Stimulated activated CD4-positive, alpha-beta T cell treated with anti-CD3 and anti-CD28 coated beads, Interleukin-1b, Interleukin-23, amount 100 ng/mL, for 24 hours (primary cell): ENCODE measurements at regions not wholly inside any gene's neighbourhood (a gene's known extent, or its start where the extent isn't known, plus 50 kb on each side); places are given as distances from the start of the nearest gene placed in this dataset.

ENCODE experiments used
- DNase-seq, 4 experiments: peaks; one replicate each; pipeline ENCODE4 v3.0.0-alpha.2; 2020; ENCODE audit warnings: low read depth in 4 of 4, low spot score in 1 of 4

DNA sequence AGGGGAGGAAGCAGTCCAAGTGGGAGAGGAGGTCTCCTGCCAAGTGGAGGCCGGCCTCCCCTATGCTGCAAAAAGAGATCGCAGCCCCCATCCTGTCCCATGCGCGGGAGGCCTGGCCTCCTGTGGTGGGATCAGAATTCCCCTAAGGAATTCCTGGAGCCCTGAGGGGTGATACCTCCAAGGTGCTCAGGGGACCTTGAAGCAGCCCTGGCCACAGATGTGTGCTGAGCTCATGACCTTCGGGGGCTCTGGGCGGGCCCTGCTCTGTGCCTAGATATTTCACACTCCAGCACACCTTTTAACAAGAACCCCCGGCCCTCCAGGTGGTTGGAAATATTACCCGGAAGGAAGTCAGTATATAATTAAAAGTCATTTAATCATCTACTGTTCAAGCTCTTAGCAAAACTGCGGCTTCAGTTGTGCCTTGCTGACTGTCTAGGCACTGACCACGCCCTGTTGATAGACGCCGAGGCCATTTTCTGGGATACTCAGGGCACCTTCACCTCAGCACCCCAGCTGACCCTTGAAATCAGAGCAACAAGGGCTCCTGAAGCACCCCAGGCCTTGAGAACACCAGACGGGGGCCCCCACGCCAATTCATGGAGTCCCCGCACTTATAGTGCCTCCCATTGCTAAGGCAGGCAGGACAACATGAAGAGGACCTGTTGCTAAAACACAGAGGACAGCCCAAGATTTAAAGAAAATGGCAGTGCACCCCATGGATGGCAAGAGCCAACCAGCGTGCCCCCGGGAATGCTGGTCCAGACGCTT is 119.1 kb downstream of the NDUFA10 start:
- no peak for DNase-seq

DNA sequence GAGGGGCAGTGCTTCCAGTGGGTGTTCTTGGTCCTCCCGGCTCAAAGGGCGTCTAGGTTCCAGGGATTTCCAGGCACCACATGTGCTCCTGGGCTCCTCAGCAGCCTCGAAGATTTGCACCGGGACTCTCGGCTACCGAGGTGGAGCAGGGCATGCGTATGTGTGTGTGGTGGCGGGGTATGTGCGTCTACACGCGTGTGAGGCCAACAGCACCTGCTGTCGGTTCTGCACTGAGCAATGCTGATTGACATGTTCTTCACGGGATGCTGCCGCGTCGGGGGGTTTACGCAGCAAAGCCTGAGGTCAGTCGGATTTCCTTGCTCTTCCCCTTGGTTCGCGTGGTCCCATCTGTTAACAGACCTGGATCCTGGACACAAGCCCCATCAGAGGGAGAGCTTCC is 119.8 kb downstream of the NDUFA10 start:
- no peak for DNase-seq

DNA sequence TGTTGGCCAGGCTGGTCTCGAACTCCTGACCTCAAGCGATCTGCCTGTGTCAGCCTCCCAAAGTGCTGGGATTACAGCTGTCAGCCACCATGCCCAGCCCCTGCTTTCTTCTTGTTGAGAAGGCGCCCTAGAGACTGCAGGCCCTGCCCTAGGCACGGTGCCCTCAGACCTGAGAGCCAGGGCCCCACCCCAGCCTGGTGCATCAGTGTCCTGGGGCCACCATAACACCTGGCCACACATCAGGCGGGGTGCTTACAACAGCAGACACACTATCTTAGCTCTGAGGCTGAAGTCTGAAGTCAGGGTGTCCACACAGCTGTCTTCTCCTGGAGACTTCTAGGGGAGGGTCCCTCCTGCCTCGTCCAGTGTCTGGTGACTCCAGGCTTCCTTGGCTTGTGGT is 120.6 kb downstream of the NDUFA10 start:
- no peak for DNase-seq

DNA sequence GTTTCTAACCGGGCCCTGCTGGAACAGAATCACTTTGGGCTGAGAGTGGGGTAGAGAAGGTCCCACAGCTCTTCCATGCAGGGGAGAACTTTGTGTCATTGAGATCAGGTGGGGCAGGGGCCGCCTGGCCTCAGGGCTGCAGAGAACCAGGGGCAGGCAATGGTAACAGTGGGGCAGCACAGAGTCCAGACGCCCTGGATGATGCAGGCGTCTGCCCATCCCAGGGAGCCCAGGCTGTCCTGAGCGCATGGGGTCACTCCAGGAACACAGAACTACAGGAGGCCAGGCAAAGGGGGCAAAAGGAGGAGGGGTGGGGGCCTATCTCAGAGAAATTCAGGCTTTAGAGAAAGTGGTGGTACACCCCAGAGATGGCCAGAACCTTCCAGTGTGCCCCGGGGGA is 121.3 kb downstream of the NDUFA10 start:
- no peak for DNase-seq

DNA sequence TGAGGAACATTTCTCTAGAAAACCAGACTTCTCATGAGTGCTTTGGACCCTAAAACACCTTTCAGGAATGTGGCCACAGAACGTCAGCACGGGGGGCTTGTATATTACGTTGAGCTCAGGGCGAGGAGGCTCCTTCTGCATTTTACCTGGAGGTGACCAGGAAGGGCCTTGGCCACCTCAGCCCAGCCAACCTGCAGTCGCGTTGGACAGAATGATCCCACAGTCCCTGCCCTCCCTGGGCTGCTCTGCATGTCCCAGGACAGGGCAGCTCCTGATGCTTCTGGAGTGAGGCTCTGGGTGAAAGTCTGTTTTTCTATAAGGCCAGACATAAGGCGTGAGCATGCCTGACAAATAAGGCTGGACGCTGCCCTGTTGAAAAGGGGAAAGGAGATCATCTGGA is 121.9 kb downstream of the NDUFA10 start:
- no peak for DNase-seq

DNA sequence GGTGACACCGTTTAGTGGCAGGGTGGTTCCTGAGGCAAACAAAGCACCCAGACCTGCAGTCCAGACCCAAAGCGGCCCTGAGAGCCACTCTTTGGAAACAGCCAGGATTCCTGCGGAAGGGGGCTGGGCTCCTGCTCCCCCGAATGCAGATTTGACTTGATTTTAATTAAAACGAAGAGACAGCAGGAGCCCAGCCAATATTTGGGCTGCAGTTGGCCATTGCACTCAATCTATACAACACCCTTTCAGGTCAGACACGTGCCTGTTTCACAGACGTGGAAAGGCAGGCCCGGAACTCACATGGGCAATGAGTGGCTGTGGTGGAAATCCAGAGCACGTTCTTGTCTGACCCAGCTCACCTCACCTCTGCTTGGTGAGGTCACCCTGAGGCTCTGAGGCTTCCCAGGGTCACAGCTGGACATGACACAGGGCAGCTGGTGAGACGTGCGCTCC is 122.4 kb downstream of the NDUFA10 start:
- no peak for DNase-seq

DNA sequence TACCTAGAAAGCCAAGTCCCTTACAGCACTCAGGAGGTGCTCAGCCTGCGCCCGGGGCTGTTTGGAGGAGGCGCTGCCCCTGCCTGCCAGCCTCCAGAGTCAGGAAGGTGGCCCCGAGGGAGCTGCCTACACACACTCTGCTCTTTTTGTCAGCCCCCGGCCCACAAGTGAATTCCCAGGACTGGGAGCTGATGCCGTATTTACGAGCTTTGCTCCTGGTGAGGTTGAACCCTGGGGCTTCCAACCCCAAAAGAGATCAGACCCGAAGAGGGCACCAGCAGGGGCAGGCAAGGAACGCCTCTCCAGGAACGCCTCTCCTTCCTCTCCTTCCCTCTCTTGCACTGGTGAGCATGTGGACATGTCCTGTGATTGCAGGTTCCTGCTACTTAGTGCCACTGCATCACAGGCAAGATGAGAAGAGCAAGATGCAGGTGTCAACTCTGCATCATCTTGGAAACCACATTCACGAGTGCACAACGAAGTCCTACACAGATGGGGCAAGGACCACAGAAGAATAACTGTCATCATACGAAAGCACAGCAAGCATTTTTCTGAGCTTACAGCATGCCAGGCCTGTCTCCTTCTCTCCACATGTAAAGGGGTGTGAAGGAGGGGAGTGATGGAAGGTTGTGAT is 126.7 kb downstream of the NDUFA10 start:
- no peak for DNase-seq

DNA sequence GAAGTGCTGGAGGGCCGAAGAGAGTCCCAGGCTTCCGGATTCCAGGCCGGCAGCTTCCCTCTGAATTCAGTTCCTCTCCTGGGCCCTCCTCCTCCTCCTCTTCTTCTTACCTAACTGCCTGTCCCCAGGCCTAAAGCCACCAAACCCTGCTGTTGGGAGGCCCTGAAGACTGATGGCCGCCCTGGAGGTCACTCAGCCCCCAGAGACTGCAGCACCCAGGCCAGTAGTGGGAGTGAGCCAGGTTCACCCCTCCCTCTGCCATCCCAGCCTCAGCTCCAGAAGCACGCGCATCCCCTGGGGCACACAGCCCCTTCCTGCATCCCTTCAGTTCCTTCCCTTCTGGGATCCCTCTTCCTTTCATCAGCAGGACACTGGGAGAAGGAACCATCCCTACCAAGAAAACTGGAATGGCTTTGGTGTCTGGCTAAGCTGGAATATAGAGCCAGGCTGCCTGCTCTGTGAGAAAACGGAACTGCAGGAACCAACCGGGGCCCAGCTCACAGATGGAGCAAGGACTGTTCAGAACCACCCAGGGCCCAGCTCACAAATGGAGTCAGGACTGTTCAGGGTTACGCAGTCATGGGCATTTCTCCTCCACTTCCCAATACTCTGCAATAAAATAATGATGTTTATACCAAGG is 127.4 kb downstream of the NDUFA10 start:
- no peak for DNase-seq

DNA sequence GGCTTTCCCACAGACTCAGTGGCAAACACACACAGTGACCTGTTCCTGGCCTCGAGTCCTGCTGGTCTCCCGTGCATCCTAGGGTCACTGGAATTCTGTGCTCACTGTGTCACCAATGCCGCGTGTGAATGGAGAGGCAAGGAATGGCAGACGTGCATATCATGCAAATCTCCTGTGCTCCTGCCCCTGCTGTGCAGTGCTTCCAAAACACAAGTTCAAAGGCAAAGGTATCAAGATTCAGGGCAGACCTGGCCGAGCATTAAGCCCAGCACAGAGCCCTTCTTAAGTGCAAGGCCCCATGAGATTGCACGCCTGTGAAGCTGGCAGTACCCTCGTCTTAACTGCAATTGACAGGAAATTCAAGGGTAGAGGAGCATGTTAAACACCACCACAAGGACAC is 129.1 kb downstream of the NDUFA10 start:
- DNase-seq, result no peak

DNA sequence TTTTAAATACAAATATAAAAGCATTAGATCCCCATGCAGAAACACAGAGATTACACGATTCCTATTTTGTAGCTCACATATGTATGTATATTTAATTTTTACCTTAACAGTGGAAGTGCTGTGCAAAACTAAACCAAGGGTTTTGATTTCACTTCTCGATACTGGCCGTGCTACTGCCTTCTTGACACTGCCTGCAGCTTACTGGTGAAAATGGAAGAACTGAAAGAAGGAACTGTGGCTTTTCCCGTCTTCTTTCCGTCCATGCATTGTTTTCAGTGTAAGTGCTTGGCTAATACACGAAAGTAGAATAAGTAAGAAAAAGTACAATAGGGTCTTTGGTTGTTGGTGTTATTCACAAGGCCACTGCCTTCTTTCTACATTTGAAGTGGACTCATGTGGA is 129.5 kb downstream of the NDUFA10 start:
- no peak for DNase-seq

DNA sequence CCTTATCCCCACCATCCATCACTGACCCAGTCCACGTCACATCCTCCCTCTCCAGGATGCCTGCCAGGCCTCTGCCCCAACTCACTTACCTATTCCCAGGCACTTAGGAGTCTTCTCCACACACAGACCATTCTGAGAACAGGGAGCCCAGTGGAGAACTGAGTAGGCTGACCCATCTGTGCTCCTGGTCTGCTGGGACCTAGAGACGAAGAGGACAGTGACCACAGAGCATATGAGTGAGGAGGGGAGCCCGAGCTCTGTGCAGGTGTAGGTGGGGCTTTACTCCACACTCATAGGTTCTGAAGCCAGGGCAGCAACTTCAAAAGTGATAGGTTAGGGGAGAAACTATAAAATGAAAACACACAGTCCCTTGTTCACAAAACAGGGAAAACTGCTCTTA is 130.0 kb downstream of the NDUFA10 start:
- no peak for DNase-seq

DNA sequence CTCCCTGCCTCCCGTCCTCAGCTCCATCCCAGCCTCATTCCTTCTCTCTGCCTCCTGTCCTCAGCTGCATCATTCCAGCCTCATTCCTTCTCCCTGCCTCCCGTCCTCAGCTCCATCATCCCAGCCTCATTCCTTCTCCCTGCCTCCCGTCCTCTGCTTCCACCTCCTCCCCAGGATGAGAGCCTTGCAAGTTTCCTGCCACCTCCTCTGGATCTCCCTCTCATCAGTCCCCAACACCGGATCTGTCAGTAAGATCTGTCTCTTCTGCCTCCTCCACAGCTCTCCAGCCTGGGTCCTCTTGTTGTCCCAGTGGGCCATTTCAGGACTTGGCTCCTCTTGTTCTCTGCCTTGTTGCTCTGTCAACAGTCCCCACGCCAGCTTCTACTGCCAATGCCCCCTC is 130.9 kb downstream of the NDUFA10 start:
- no peak for DNase-seq

DNA sequence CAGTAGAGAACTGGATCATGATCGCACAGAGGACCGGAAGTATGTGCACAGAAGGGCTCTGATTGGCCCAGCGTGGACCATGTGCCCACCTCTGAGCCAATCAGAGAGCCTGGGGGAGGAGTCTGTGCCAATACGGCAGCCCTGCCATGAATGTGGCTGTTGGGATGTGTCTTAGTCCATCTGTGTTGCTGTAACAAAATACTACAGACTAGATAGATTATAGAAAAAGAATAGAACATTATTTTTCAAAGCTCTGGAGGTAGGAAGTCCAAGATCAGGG is 132.0 kb downstream of the NDUFA10 start:
- no peak for DNase-seq

DNA sequence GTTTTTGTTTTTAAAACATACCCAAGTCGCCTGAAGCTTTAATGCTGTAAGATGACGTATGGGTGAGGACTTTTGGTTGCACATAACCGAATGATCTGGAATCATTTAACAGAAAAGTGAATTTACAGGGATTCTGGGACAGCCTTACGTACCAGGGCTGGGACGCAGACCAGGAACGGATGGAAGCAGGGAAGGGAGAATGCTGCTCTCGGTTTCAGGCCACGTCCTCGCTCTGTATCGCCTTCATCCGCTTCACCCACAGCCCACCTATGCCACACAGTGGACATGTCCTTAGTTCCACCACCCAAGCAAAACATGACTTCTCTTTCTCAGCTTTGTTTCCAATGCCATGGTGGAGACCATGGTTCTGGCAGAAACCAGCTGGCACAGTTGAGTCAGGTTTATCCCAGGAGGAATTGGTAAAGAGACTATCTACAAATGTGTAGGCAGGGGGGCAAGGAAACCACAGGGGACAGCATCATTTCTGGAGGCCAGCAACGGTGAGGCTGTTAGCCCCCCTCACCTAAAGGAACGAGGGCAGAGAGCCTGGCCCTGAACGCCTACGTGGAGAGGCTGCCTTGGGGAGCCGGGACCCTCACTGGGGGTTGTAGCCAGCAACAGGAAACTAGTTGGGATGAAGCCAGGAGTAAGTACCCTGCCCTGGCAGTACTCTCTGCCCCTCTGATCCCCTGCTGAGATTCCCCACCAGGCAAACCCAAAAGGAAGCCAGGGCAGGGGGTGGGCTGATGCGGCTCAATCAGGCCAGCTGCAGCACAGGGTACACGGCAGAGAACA is 132.5 kb downstream of the NDUFA10 start:
- no peak for DNase-seq

DNA sequence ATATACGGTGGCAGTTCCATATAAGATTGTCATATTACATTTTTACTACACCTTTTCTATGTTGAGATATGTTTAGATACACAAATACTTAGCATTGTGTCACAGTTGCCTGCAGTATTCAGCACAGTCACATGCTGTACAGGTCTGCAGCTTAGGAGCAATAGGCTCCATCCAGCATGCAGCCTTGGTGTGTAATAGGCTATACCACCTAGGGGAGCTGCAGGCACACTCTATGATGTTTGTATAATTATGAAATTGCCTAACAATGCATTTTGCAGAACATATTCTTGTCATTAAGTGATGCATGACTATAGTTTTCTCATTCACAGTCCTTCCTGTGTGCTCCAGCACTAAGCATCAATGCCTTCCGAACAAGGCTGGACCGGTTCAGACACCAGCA is 133.4 kb downstream of the NDUFA10 start:
- no peak for DNase-seq

DNA sequence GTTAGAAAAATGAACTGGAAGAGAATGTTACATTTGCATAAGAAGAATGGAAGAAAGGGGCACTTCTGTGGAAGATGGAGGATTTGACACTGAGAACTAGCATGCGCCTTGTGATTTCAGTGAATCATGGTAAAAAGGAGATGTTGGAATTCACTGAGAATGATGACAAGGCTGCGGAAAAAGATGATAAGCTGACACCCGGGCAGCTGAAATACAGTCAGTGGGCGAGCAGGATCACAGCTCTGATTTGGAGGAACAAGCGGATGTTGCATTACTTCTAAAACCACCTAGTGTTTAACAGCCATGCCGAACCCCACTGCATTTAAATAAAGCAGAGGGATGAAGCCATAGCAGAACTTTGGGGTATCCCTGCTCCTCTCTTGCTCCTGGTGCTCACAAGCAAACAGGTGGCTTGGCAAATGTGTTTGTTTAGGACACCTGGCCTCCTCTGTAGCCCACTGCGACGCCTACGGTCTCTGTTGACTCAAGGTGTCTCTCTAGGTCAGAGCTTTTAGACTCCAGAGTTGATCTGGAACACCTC is 134.9 kb downstream of the NDUFA10 start:
- no peak for DNase-seq

DNA sequence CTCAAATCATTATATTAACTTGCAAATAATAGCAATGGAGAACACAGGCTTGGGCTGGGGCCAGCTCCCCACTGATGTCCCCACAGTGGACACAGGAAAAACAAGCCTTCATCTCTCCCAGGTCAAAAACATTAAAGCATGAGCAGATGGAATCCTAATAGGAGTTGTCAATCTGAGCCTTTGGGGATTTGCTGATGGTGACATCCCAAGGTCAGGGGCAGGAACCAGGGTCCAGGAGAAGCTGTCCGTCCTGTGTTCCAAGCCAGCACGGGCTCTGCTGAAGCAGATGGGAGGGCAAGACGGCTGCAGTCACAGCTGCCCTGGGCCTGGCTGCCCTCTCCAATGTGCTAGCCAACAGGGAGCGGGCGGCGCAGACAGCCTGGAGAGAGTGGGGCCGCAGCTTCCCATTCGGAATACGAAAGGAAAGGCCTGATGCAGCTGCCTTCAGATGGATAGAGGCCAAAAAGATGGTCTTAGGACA is 135.5 kb downstream of the NDUFA10 start:
- DNase-seq, result no peak

DNA sequence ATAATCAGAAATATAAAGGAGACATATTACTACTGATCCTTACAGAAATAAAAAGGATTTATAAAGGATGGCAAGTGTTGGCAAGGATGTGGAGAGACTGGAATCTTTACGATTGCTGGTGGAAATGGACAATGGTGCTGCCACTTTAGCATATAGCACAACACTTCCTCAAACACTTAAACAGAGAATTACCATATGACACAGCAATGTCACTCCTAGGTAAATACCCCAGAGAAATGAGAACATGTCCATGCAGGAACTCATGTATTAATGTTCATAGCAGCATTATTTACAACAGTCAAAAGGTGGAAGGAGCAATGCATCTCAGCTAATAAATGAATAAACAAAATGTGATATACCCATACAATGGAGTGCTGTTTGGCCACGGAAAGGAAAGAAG is 137.5 kb downstream of the NDUFA10 start:
- DNase-seq, result no peak

DNA sequence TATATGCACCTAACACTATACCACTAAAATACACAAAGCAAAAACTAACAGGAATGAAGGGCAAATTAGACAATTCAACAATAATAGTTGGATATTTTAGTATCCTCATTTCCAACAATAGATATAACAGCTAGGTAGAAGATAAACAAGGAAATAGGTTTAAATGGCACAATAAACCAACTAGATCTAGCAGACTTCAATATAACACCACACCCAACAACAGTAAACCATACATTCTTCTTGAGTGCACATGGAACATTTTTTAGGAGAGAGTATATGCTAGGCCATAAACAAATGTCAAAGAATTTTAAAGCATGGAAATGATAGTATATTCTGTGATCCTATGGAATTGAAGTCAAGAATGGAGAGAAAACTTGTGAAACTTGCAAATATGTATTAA is 138.4 kb downstream of the NDUFA10 start:
- DNase-seq, result no peak

DNA sequence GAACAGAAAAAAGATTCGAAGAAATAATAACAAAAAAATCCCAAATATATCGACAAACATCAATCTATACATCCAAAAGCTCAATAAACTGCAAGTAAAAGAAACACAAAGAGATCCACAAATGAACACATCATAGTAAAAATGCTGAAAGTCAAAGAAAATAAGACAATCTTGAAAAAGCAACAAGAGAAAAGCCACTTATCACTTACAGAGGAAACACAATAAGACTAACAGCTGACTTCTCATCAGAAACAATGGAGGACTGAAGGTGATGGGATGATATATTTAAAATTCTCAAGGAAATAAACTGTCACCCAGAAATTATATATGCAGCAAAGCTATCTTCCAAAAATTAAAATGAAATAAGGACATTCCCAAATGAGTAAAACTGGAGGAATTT is 140.3 kb downstream of the NDUFA10 start:
- no peak for DNase-seq

DNA sequence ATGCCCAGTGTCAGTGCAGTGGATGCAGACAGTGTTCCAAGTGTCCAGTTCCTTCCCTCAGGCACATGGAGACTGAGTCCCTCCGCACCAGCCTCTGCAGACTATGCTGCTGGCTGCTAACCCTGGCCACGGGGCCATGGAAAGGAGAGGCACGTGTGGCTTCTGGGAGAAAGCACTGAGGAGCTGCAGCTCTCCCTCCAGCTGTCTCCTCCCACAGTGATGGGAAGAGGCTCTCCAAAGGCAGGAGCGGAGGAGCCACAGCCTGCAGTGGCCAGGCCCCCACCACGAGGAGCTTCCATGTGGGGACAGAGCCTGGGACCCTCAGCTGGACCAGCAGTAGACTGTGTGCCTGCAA is 141.1 kb downstream of the NDUFA10 start:
- no peak for DNase-seq
